AG10803 (cell line): ENCODE measurements at regions not wholly inside any gene's neighbourhood (a gene's known extent, or its start where the extent isn't known, plus 50 kb on each side); places are given as distances from the start of the nearest gene placed in this dataset.

ENCODE experiments used
- DNase-seq: peaks from one replicate; pipeline ENCODE4 v3.0.0; 2010; ENCODE audit warnings: low read depth
- H3K4me3 ChIP-seq: 2 replicates; pipeline ENCODE4 v1.5.1; 2011; ENCODE audit warnings: mild to moderate bottlenecking, low read length, control low read depth
- CTCF ChIP-seq: conservative IDR thresholded peaks from 2 replicates; pipeline ENCODE4 v1.5.1; 2011; ENCODE audit warnings: mild to moderate bottlenecking, low read length, control low read depth, inconsistent platforms

DNA sequence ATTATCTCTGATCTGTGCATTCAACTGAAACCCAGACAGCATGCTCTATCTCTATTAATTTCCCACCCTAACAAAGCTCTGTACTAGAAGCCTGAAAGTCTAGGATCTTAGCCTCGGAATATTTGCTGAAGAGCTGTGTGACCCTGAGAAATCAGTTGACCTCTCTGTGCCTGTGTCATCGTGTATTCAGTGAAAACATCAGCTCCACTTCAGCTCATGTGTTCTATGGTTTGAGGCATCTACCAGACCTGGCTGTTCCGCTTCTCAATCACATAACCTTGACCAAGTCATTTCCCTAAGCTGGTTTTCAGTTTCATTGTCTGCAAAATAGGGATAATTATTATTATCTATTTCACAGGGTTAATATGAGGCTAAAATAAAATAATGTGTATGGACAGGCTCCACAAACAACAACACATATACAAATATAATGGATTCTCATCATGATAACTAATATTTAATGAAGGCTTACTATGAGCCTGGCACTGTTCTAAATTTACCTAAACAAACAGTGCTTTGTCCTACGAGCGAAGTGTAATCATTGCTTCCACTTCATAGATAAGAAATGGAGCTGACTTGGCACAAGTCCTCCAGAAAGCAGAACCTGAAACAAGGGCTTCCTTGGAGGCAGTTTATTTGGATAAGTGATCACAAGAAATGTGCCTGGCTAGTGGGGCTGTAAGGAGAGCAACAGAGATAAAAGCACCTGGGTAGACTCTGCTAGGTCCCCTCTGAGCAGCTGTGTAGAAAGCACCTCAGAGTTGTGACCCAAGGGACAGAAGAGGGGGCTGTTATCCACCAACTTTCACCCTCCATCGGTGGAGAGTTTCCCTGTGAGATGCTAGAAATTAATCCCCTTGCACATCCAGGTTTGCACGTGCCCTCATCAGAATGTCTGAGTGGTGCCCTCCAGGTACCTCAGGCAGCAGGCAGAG is 356.9 kb downstream of the RAB28 start:
- DNase-seq, result no peak
- H3K4me3 ChIP-seq, result no peak overlapping the region
- no peak for TF ChIP-seq CTCF

DNA sequence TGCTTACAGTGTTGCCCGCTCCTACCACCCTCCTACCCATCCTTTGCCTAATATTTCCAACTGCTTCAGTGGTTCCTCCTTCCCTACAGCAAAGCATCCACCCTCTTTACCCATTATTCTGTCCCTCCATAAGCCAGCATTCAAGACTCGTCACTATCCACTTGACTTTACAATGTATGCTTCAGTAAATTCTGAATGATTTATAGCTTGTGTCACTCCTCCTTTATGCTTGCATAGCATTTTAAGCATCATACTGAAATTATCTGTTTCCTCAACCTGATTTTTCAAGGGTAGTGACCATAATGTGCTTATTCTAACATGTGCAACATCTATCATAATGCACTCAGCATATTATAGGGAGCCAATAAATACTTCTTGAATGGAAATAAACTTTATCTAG is 365.5 kb downstream of the RAB28 start:
- DNase-seq, result no peak
- no peak for TF ChIP-seq CTCF
- no peak overlapping the region for H3K4me3 ChIP-seq

GRCh38 chr4:13117185-13117584 is 367.0 kb downstream of the RAB28 start:
- no peak for TF ChIP-seq CTCF
- no peak overlapping the region for H3K4me3 ChIP-seq
- DNase-seq, result no peak

DNA sequence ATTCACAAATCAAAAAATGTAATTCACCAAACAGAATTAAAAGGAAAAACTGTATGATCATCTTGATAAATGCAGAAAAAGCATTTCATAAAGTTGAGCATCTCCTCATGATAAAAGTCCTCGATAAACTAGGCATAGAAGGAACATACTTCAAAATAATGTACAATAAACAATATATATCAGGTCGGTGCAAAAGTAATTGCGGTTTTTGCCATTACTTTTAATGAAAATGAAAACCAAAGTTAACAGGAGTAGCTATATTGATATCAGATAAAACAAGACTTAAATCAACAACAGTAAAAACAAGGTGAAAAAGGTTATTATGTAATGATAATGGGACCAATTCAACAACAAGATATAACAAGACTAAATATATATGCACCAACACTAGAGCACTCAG is 372.1 kb downstream of the RAB28 start:
- H3K4me3 ChIP-seq, result no peak overlapping the region
- DNase-seq, result no peak
- TF ChIP-seq CTCF, result no peak

DNA sequence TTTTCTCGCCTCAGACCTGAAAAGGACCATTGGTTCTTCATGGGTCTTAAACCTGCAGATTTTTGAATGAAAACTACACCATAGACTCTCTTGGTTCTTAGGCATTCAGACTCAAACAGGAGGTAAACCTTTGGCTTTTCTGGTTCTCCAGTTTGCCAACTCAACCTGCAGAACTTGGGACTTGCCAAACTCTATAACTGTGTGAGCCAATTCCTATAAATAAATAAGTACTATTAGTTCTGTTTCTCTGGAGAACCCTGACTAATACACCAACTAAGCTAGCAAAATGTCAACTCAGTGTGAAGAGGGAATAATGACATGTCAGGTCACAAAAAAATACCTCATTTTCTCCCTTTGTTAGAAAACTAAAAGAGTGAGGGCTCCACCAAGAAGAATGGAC is 374.6 kb downstream of the RAB28 start:
- TF ChIP-seq CTCF, result no peak
- no peak overlapping the region for H3K4me3 ChIP-seq
- DNase-seq, result no peak

DNA sequence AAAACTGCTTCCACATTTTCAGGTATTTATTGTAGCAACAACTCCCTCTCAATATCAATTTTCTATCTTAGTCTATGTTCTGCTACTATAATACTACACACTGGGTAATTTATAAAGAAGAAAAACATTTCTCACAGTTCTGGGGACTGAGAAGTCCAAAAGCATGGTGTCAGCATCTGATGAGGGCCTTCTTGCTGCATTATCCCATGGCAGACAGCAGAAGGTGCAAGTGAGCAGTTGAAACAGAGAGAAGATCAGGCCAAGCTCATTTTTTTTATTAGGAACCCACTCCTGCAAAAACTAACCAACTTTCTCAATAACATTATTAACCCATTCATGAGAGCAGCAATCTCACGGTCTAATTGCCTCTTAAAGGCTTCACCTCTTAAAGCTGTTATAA is 376.0 kb downstream of the RAB28 start:
- DNase-seq, result no peak
- no peak overlapping the region for H3K4me3 ChIP-seq
- TF ChIP-seq CTCF, result peak; percentile 37; the same call in 1 of the 2 replicates

- TF ChIP-seq CTCF, result no peak
- DNase-seq, result no peak
- no peak overlapping the region for H3K4me3 ChIP-seq
These were observed 380.6 kb downstream of the RAB28 start for GRCh38 chr4:13103382-13104015.
